HCT116 (cell line): ENCODE measurements at regions not wholly inside any gene's neighbourhood (a gene's known extent, or its start where the extent isn't known, plus 50 kb on each side); places are given as distances from the start of the nearest gene placed in this dataset.

Source experiments
- ATF3 ChIP-seq: IDR thresholded peaks from 2 replicates; pipeline ENCODE4 v1.6.1; 2012
- CTCF ChIP-seq, 3 experiments: fragments of 200-600 bp in 1 of 3; sonication (generic) in 1 of 3; IDR thresholded peaks in 2 of 3; conservative IDR thresholded peaks in 1 of 3; 2 replicates each; pipeline ENCODE4 v1.5.1; 2012 to 2017; ENCODE audit warnings: low read depth in 2 of 3, low read length in 2 of 3, antibody characterized with exemption in 1 of 3, borderline replicate concordance in 1 of 3, control low read depth in 1 of 3, mild to moderate bottlenecking in 1 of 3, mixed read lengths in 1 of 3, mixed run types in 1 of 3, moderate library complexity in 1 of 3; ENCODE audit not compliant: insufficient read depth in 1 of 3
- EGR1 ChIP-seq: IDR thresholded peaks from 2 replicates; pipeline ENCODE4 v1.6.1; 2012; ENCODE audit warnings: low read depth
- EZH2 ChIP-seq: fragments of 200-600 bp; sonication (generic); IDR thresholded peaks from 2 replicates; pipeline ENCODE4 v1.6.1; 2017; ENCODE audit warnings: antibody characterized with exemption, mixed run types
- EZH2phosphoT487 ChIP-seq: fragments of 200-600 bp; IDR thresholded peaks from 2 replicates; pipeline ENCODE4 v1.6.1; 2018; ENCODE audit warnings: antibody characterized with exemption, borderline replicate concordance
- FOSL1 ChIP-seq: IDR thresholded peaks from 2 replicates; pipeline ENCODE4 v1.6.1; 2012; ENCODE audit warnings: low read depth
- MAX ChIP-seq: IDR thresholded peaks from 2 replicates; pipeline ENCODE4 v1.6.1; 2012
- POLR2A ChIP-seq: IDR thresholded peaks from 2 replicates; pipeline ENCODE4 v1.7.0; 2011; ENCODE audit warnings: borderline replicate concordance; ENCODE audit not compliant: insufficient read depth, insufficient read length; ENCODE audit errors: extremely low read depth
- ZNF274 ChIP-seq: fragments of 200-500 bp; sonication (Bioruptor generic); IDR thresholded peaks from 2 replicates; pipeline ENCODE4 v1.6.1; 2014; ENCODE audit warnings: mild to moderate bottlenecking, low read depth, low read length, inconsistent platforms

- TF ChIP-seq CTCF (IDR thresholded peaks at IDR 0.05 in 2 of 3, conservative IDR thresholded peaks at IDR 0.05 in 1 of 3; ENCODE audit: borderline replicate concordance in 1 of 3, insufficient read depth in 1 of 3, low read depth in 2 of 3, low read length in 2 of 3) = no peak
- no peak for TF ChIP-seq ZNF274
- no peak for TF ChIP-seq POLR2A
- TF ChIP-seq EZH2phosphoT487 = no peak
- TF ChIP-seq FOSL1 = no peak
- TF ChIP-seq ATF3 = no peak
- no peak for TF ChIP-seq MAX
- no peak for TF ChIP-seq EZH2
- no peak for TF ChIP-seq EGR1
Observed at GRCh38 chr5:6910950-6911349, 197.7 kb downstream of the TENT4A start.
